NCI-H748 (cell line): ENCODE measurements at regions not wholly inside any gene's neighbourhood (a gene's known extent, or its start where the extent isn't known, plus 50 kb on each side); places are given as distances from the start of the nearest gene placed in this dataset.
A peak's percentile ranks its signal among the peaks of the same experiment; 100 is the strongest.

Experiments used
- DNase-seq: peaks from one replicate; lab custom pipeline; 2025; ENCODE audit not compliant: unreplicated experiment; lab: John Stamatoyannopoulos, UW

- no peak for DNase-seq
Observed at GRCh38 chr10:64283621-64284020, 762.4 kb downstream of the REEP3 start.

GRCh38 chr10:64286533-64286932 is 765.3 kb downstream of the REEP3 start:
- no peak for DNase-seq

GRCh38 chr10:64288404-64288803 is 767.2 kb downstream of the REEP3 start:
- no peak for DNase-seq

GRCh38 chr10:64303566-64303965 is 782.4 kb downstream of the REEP3 start:
- DNase-seq = no peak

- no peak for DNase-seq
Observed at GRCh38 chr10:64306729-64307327, 785.6 kb downstream of the REEP3 start.

GRCh38 chr10:64312876-64313275 is 791.7 kb downstream of the REEP3 start:
- no peak for DNase-seq

GRCh38 chr10:64313967-64314366 is 792.8 kb downstream of the REEP3 start:
- DNase-seq = no peak

- no peak for DNase-seq
Observed at GRCh38 chr10:64316416-64316815, 795.2 kb downstream of the REEP3 start.

GRCh38 chr10:64316833-64317232 is 795.6 kb downstream of the REEP3 start:
- no peak for DNase-seq

- no peak for DNase-seq
Observed at GRCh38 chr10:64320448-64320847, 799.2 kb downstream of the REEP3 start.

GRCh38 chr10:64329510-64329909 is 808.3 kb downstream of the REEP3 start:
- DNase-seq = no peak

- DNase-seq = no peak
Observed at GRCh38 chr10:64332551-64332950, 811.4 kb downstream of the REEP3 start.

GRCh38 chr10:64334084-64334483 is 812.9 kb downstream of the REEP3 start:
- DNase-seq = no peak

- no peak for DNase-seq
Observed at GRCh38 chr10:64344211-64344610, 823.0 kb downstream of the REEP3 start.

GRCh38 chr10:64345856-64346255 is 824.7 kb downstream of the REEP3 start:
- DNase-seq = no peak

- DNase-seq = no peak
Observed at GRCh38 chr10:64346389-64346788, 825.2 kb downstream of the REEP3 start.

- DNase-seq = no peak
Observed at GRCh38 chr10:64350665-64351064, 829.5 kb downstream of the REEP3 start.

GRCh38 chr10:64358907-64359306 is 837.7 kb downstream of the REEP3 start:
- no peak for DNase-seq

GRCh38 chr10:64360240-64360639 is 839.0 kb downstream of the REEP3 start:
- DNase-seq = peak; percentile 23

- no peak for DNase-seq
Observed at GRCh38 chr10:64363687-64364086, 842.5 kb downstream of the REEP3 start.

GRCh38 chr10:64365663-64366062 is 844.5 kb downstream of the REEP3 start:
- no peak for DNase-seq

- DNase-seq = no peak
Observed at GRCh38 chr10:64368298-64368697, 847.1 kb downstream of the REEP3 start.
